Ovary (tissue), 7 donors: ENCODE measurements at regions not wholly inside any gene's neighbourhood (a gene's known extent, or its start where the extent isn't known, plus 50 kb on each side); places are given as distances from the start of the nearest gene placed in this dataset.
"Not testable (repeated sequence)": the region's sequence is repeated elsewhere in the genome, so short reads cannot be mapped to it uniquely, and the experiment has no call there.

ENCODE experiments used
- DNase-seq, 5 donors: peaks; one replicate each; pipeline ENCODE4 v3.0.0-alpha.2; 2019 to 2020
- H3K27ac ChIP-seq, 2 donors: fragments of 200-600 bp; one replicate each; pipeline versions ENCODE4 v1.5.1 to v1.8.0; 2019 to 2022
- H3K27me3 ChIP-seq: fragments of 200-600 bp; one replicate; pipeline ENCODE4 v1.8.0; 2022
- H3K36me3 ChIP-seq: fragments of 200-600 bp; sonication (generic); one replicate; pipeline ENCODE4 v1.5.1; 2019
- H3K4me1 ChIP-seq: one replicate; pipeline ENCODE4 v1.8.1; 2013; ENCODE audit warnings: mild to moderate bottlenecking, moderate library complexity; ENCODE audit not compliant: insufficient read depth
- H3K4me3 ChIP-seq: fragments of 200-600 bp; sonication (generic); one replicate; pipeline ENCODE4 v1.5.1; 2017
- H3K9me3 ChIP-seq, 2 donors: fragments of 200-600 bp in 1 of 2; sonication (generic) in 1 of 2; one replicate each; pipeline versions ENCODE4 v1.5.1 to v1.8.1; 2013 to 2019; ENCODE audit warnings: mild to moderate bottlenecking in 1 of 2, moderate library complexity in 1 of 2
- EP300 ChIP-seq: sonication (generic); formaldehyde crosslinking; IDR thresholded peaks from one replicate; pipeline ENCODE4 v1.6.1; 2017; ENCODE audit warnings: antibody characterized with exemption
- POLR2A ChIP-seq: fragments of 450-650 bp; IDR thresholded peaks from one replicate; pipeline ENCODE4 v1.6.1; 2017; ENCODE audit warnings: antibody characterized with exemption, mild to moderate bottlenecking, moderate library complexity
- WGBS, 3 donors: extraction: QIAGEN DNeasy Blood & Tissue Kit in 1 of 3; methylation state at CpG; one replicate each; pipeline versions ENCODE4 v1.1.5 to v1.1.7; 2013 to 2017; 5-methylcytosine and 5-hydroxymethylcytosine counted together
- intact Hi-C, 4 donors: fragments of 100-400 bp; cut with DNase I; formaldehyde crosslinking; loops; one replicate each; pipeline versions ENCODE4 v1.11.0 to v1.15.1; 2022 to 2023
- TF ChIP-seq, protein P1 (sequence below), 3 donors: fragments of 450-650 bp in 2 of 3; fragments of 200-600 bp in 1 of 3; IDR thresholded peaks; one replicate each; pipeline versions ENCODE4 v1.5.1 to v1.8.0; 2016 to 2022; ENCODE audit warnings: antibody characterized with exemption in 3 of 3, mild to moderate bottlenecking in 1 of 3
- donor health status: DM: no; HTN: no; CAD: no; lungs with moderate emphysema.
- donor health status: DM: no; HTN: no; CAD: no.
- donor health status: Bipolar disorder and iron deficiency.
- donor health status: DM: no; HTN: no; CAD: no.
- donor health status: DM: yes; HTN: yes; CAD: no.

DNA sequence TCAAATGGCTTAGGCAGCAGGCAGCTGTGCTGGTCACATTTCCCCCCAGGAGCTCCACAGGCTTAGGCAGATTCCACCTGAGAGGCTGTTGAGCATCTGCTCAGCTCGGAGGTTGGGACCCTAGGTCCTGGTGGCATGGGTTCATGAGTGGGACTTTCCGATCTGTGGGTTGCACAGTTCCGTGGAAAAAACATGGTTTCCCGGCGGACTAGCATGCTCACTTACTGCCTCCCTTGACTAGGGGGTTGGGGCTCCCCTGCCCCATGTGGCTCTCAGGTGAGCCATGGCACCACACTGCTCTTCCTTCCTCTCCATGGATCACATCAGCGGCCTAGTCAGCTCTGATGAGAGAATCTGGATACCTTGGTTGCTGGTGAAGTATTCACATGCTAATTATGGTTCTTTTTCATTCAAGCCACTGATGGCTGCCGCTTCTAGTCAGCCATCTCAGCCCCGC lies 685.1 kb downstream of the METTL15 start:
- WGBS, 3 donors, result 84 to 87% (median 87%) methylated on average over 8 of the region's 8 CpGs
- intact Hi-C loops, result no loop called here

DNA sequence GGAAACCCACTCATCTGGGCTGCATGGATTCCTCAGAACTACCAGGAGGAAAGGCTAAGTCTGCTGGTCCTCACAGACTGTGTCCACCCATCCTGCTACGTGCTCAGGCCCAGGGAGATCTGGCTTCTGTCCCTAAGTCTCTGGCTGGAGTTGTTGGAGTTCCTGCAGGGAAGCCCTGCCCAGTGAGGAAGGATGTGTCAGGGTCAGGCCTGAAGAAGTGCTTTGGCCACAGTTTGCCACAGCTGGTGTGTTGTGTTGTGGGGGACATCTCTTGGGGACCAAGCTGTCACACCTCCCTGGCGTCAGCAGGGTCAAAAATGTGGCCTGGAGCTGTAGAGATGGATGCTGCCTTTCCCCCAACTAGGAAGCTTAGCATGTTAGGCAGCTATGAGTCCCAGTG lies 684.7 kb downstream of the METTL15 start:
- H3K9me3 ChIP-seq, result no peaks in the 10 kb centered on the region
- no peak overlapping the region for H3K27ac ChIP-seq
- H3K27me3 ChIP-seq, result no peaks in the 10 kb centered on the region
- 67 to 78% (median 75%) methylated on average over 2 of the region's 2 CpGs for WGBS, 3 donors
- TF ChIP-seq POLR2A (no peak), EP300 (no peak)
- TF ChIP-seq, protein P1, sequence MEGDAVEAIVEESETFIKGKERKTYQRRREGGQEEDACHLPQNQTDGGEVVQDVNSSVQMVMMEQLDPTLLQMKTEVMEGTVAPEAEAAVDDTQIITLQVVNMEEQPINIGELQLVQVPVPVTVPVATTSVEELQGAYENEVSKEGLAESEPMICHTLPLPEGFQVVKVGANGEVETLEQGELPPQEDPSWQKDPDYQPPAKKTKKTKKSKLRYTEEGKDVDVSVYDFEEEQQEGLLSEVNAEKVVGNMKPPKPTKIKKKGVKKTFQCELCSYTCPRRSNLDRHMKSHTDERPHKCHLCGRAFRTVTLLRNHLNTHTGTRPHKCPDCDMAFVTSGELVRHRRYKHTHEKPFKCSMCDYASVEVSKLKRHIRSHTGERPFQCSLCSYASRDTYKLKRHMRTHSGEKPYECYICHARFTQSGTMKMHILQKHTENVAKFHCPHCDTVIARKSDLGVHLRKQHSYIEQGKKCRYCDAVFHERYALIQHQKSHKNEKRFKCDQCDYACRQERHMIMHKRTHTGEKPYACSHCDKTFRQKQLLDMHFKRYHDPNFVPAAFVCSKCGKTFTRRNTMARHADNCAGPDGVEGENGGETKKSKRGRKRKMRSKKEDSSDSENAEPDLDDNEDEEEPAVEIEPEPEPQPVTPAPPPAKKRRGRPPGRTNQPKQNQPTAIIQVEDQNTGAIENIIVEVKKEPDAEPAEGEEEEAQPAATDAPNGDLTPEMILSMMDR (IDR thresholded peaks at IDR 0.05), result no peak
- H3K4me1 ChIP-seq, result no peaks in the 10 kb centered on the region
- no peak for DNase-seq
- intact Hi-C loops, result no loop called here
- H3K36me3 ChIP-seq, result no peaks in the 10 kb centered on the region
- H3K4me3 ChIP-seq, result no peak overlapping the region

More for the DNA sequence above, 685.1 kb downstream of the METTL15 start:
- H3K27ac ChIP-seq, result no peak overlapping the region
- DNase-seq, result no peak
- H3K4me3 ChIP-seq, result no peak overlapping the region
- H3K36me3 ChIP-seq, result no peaks in the 10 kb centered on the region
- H3K4me1 ChIP-seq, result no peaks in the 10 kb centered on the region
- no peak for TF ChIP-seq POLR2A
- TF ChIP-seq, protein P1 (IDR thresholded peaks at IDR 0.05), result no peak
- H3K9me3 ChIP-seq, result no peaks in the 10 kb centered on the region
- no peaks in the 10 kb centered on the region for H3K27me3 ChIP-seq

DNA sequence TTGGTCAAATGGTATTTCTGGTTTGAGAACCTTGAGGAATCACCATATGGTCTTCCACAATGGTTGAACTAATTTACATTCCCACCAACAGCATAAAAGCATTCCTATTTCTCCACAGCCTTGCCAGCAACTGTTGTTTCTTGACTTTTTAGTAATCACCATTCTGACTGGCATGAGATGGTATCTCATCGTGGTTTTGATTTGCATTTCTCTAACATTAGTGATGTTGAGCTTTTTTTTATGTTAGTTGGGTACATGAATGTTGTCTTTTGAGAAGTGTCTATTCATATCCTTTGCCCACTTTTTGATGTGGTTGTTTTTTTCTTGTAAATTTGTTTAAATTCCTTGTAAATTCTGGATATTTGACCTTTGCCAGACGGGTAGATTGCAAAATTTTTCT lies 679.7 kb downstream of the METTL15 start:
- H3K9me3 ChIP-seq, intact Hi-C loops, H3K36me3 ChIP-seq, H3K4me1 ChIP-seq, H3K27ac ChIP-seq, DNase-seq, H3K27me3 ChIP-seq, H3K4me3 ChIP-seq: not testable (repeated sequence)
- WGBS, 3 donors, result 80 to 82% (median 81%) methylated on average over 2 of the region's 2 CpGs

DNA sequence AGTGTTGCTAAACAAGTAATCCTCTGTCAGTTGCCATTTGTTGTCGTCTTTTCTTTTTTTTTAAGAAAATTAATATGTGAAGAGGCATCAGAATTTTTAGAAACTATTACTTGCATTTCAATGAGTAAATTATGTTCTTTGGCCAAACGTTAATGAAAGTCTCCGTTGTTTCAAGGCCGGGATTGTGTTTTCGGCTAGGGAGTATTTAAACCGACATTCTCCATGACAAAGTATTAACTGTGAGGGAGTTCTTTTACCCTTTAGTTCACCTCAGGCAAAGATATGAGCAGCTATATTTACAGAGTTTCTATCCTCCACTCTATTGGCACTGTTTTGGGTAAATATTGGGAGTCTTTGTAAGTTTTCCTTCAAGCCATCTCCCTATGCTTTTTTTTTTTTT lies 668.9 kb downstream of the METTL15 start:
- Histone ChIP-seq H3K4me1 (no peaks in the 10 kb centered on the region), H3K4me3 (no peak overlapping the region), H3K27me3 (no peaks in the 10 kb centered on the region), H3K9me3 (no peaks in the 10 kb centered on the region), H3K36me3 (no peaks in the 10 kb centered on the region), H3K27ac (no peak overlapping the region)
- 11 to 23% (median 13%) methylated on average over 6 of the region's 6 CpGs for WGBS, 3 donors
- no peak for DNase-seq
- no peak for TF ChIP-seq POLR2A
- TF ChIP-seq, protein P1 (IDR thresholded peaks at IDR 0.05), result no peak
- intact Hi-C loops, result no loop called here

DNA sequence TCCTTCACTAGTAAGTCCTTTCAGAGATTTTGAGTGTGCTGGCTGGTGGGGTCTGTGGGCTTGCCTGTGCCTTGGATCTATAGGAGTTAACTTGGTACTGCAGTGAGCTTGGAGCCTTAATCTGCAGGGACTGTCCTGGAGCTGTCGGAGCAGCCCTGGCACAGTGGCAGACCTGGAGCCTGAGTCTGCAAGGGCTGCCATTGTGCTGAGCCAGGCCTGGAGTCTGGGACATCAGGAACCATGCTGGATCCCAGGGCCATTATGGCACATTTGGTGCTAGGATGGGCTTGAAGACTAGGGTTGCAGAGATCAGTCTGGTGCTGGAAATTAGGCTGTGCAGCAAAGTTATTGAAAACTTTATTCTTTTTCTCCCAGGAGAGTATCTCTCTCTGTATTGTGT lies 665.4 kb downstream of the METTL15 start:
- TF ChIP-seq POLR2A (no peak), EP300 (no peak)
- TF ChIP-seq, protein P1 (IDR thresholded peaks at IDR 0.05), result no peak
- H3K4me1 ChIP-seq, result no peaks in the 10 kb centered on the region
- intact Hi-C loops, result no loop called here
- H3K27ac ChIP-seq, result no peak overlapping the region
- no peak for DNase-seq
- no peak overlapping the region for H3K4me3 ChIP-seq
- no peaks in the 10 kb centered on the region for H3K9me3 ChIP-seq
- no peaks in the 10 kb centered on the region for H3K36me3 ChIP-seq
- H3K27me3 ChIP-seq, result no peaks in the 10 kb centered on the region
- WGBS, 3 donors, result 97 to 100% (median 100%) methylated on average over 1 of the region's 1 CpG
